Heart left ventricle (tissue), 13 donors: ENCODE measurements at regions not wholly inside any gene's neighbourhood (a gene's known extent, or its start where the extent isn't known, plus 50 kb on each side); places are given as distances from the start of the nearest gene placed in this dataset.

Source experiments
- CTCF ChIP-seq, 12 donors: fragments of 200-600 bp; sonication (generic) in 4 of 12; IDR thresholded peaks; one replicate each; pipeline versions ENCODE4 v1.5.0 to v1.8.0; 2018 to 2022; ENCODE audit warnings: antibody characterized with exemption in 12 of 12, mild to moderate bottlenecking in 5 of 12
- POLR2A ChIP-seq, 2 donors: fragments of 450-650 bp; IDR thresholded peaks; one replicate each; pipeline ENCODE4 v1.6.1; 2017; ENCODE audit warnings: antibody characterized with exemption in 2 of 2, mild to moderate bottlenecking in 2 of 2, moderate library complexity in 2 of 2
- donor health status: ischemic (EF 13 %, LVEDD 7.1; RV severe dilation, severe dysfunction).
- donor health status: DM: no; HTN: yes; CAD: no.
- donor health status: DM: no; HTN: no; CAD: no.
- donor health status: ischemic (EF 25% LVEDD 6.9; RV normal size, moderate dysfunction).
- donor health status: ischemic (EF 25% LVEDD 5.7; RV mildly dilated, moderate dysfunction).
- donor health status: ischemic (EF 35%, LVEDD 5.7; RV mildly dilated, moderate dysfunction).
- donor health status: nonischemic (EF 11% LVEDD 7.7; RV severe dilation, severe dysfunction).
- donor health status: DM: yes; HTN: yes; CAD: no.
- donor health status: PGD.
- donor health status: ischemic (EF 29% LVEDD 5.4; RV normal size, mild dysfunction).
- donor health status: nonischemic (EF 23%, LVEDD 6.1; RV moderate dilation, normal function).

GRCh38 chr4:140289486-140289885 lies 84.0 kb upstream of the SCOC start:
- TF ChIP-seq POLR2A (IDR thresholded peaks at IDR 0.05) = no peak
- TF ChIP-seq CTCF (IDR thresholded peaks at IDR 0.05) = no peak
